ENCODE measurements at regions not wholly inside any gene's neighbourhood (a gene's known extent, or its start where the extent isn't known, plus 50 kb on each side); places are given as distances from the start of the nearest gene placed in this dataset.

DNA sequence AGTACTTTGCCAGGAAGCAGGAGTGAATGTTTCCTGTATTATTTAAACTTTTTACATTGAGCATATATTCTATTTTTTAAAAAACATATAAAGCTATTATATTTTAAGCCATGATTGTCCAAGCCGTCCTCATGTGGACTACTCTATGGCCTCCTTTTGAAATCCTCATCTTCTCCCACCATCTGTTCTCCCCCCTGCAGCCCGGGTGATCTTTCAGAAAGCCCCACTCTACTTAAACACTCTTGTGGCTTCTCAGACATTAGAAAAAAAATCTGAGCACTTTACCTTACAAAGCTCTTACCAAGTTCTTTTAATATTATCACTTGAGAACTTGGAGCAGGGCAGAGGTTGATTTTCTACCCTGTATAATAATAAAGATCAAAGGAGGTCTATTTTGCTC lies 95.4 kb downstream of the CAVIN4 start:
- no peak for TF ChIP-seq CTCF (IDR thresholded peaks at IDR 0.05 in 2 of 3, conservative IDR thresholded peaks at IDR 0.05 in 1 of 3; ENCODE audit: insufficient read depth in 2 of 3, low read depth in 1 of 3, low read length in 3 of 3)
- no peak for TF ChIP-seq EP300 (IDR thresholded peaks at IDR 0.05; ENCODE audit: low read length)
- no peak for TF ChIP-seq POLR3G (IDR thresholded peaks at IDR 0.05; ENCODE audit: extremely low read depth, insufficient read length, insufficient replicate concordance)
- TF ChIP-seq, protein P1, sequence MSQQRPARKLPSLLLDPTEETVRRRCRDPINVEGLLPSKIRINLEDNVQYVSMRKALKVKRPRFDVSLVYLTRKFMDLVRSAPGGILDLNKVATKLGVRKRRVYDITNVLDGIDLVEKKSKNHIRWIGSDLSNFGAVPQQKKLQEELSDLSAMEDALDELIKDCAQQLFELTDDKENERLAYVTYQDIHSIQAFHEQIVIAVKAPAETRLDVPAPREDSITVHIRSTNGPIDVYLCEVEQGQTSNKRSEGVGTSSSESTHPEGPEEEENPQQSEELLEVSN (IDR thresholded peaks at IDR 0.05; ENCODE audit: borderline replicate concordance in 1 of 2, extremely low read depth in 1 of 2, insufficient read depth in 1 of 2, insufficient read length in 1 of 2, low read depth in 1 of 2, low read length in 1 of 2, poor library complexity in 1 of 2, severe bottlenecking in 1 of 2), result no peak
- TF ChIP-seq, protein P2, sequence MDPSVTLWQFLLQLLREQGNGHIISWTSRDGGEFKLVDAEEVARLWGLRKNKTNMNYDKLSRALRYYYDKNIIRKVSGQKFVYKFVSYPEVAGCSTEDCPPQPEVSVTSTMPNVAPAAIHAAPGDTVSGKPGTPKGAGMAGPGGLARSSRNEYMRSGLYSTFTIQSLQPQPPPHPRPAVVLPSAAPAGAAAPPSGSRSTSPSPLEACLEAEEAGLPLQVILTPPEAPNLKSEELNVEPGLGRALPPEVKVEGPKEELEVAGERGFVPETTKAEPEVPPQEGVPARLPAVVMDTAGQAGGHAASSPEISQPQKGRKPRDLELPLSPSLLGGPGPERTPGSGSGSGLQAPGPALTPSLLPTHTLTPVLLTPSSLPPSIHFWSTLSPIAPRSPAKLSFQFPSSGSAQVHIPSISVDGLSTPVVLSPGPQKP (CRISPR knock-in tag; IDR thresholded peaks at IDR 0.05), result no peak
- TF ChIP-seq, protein P3, sequence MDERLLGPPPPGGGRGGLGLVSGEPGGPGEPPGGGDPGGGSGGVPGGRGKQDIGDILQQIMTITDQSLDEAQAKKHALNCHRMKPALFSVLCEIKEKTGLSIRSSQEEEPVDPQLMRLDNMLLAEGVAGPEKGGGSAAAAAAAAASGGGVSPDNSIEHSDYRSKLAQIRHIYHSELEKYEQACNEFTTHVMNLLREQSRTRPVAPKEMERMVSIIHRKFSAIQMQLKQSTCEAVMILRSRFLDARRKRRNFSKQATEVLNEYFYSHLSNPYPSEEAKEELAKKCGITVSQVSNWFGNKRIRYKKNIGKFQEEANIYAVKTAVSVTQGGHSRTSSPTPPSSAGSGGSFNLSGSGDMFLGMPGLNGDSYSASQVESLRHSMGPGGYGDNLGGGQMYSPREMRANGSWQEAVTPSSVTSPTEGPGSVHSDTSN (CRISPR knock-in tag; IDR thresholded peaks at IDR 0.05; ENCODE audit: low read depth), result no peak
- TF ChIP-seq, protein P3 (tag; conservative IDR thresholded peaks at IDR 0.05; ENCODE audit: low read depth), result no peak
